K562 (cell line): ENCODE measurements at regions not wholly inside any gene's neighbourhood (a gene's known extent, or its start where the extent isn't known, plus 50 kb on each side); places are given as distances from the start of the nearest gene placed in this dataset.

Experiments used
- ATAC-seq: fragments of 200-7000 bp; cut with Tn5 transposase; 3 replicates; pipeline ENCODE4 v1.9.1; 2020; ENCODE audit warnings: moderate library complexity
- BruUV-seq: library from RNA; stranded (reverse); fragments of 400-500 nt; replicated peaks from 2 replicates; lab custom pipeline; 2021; lab: Mats Ljungman, UMichigan
- CTCF ChIA-PET: fragments of 300-600 bp; formaldehyde crosslinking; extraction: SDS; loops from one replicate; lab custom pipeline; 2021; ENCODE audit warnings: low intra/inter-chr PET ratio; lab: Yijun Ruan, JAX
- POLR2A ChIA-PET: fragments of 300-600, 350-650 bp; sonication (Branson Sonifier 250); formaldehyde crosslinking; extraction: SDS; loops from one replicate; lab custom pipeline; 2021; ENCODE audit warnings: antibody characterized with exemption, inconsistent platforms; lab: Yijun Ruan, JAX
- DNase-seq, 4 experiments: peaks; one replicate each; pipeline versions ENCODE4 v3.0.0 to v3.0.0-alpha.2; 2011 to 2018; ENCODE audit warnings: low spot score in 3 of 4, mixed read lengths in 3 of 4; ENCODE audit errors: extremely low read depth in 1 of 4
- FAIRE-seq: peaks from 2 replicates; lab custom pipeline; 2011; peaks lifted over from hg19 to GRCh38; lab: Jason Lieb, UNC
- H2AFZ ChIP-seq: 2 replicates; pipeline ENCODE4 v1.6.0; 2011; ENCODE audit warnings: low read depth, low read length, control low read depth, inconsistent platforms
- H3K27ac ChIP-seq: fragments of 200-600 bp; 3 replicates; pipeline ENCODE4 v1.8.0; 2011; ENCODE audit warnings: low read depth, mild to moderate bottlenecking, control low read depth, inconsistent platforms, low read length, moderate library complexity, mixed read lengths; ENCODE audit errors: extremely low read depth
- H3K27me3 ChIP-seq, 2 experiments: fragments of 300-600 bp in 1 of 2; 2 replicates in 1 of 2; 3 replicates in 1 of 2; pipeline versions ENCODE4 v1.6.0 to v1.8.0; 2011; ENCODE audit warnings: inconsistent platforms in 2 of 2, low read length in 2 of 2, mild to moderate bottlenecking in 1 of 2, mixed read lengths in 1 of 2, moderate library complexity in 1 of 2; ENCODE audit not compliant: control insufficient read depth in 2 of 2, insufficient read depth in 2 of 2
- H3K36me3 ChIP-seq: fragments of 300-600 bp; 3 replicates; pipeline ENCODE4 v1.8.0; 2011; ENCODE audit warnings: mild to moderate bottlenecking, low read length, inconsistent platforms; ENCODE audit not compliant: control insufficient read depth, insufficient read depth
- H3K4me1 ChIP-seq, 2 experiments: fragments of 200-600 bp in 1 of 2; replicated peaks in 1 of 2; 2 replicates in 1 of 2; 3 replicates in 1 of 2; pipeline versions ENCODE4 v1.5.1 to v1.8.0; 2011; ENCODE audit warnings: inconsistent platforms in 2 of 2, low read length in 2 of 2, mild to moderate bottlenecking in 1 of 2, mixed read lengths in 1 of 2, moderate library complexity in 1 of 2; ENCODE audit not compliant: control insufficient read depth in 2 of 2, insufficient read depth in 2 of 2
- H3K4me2 ChIP-seq: 2 replicates; pipeline ENCODE4 v1.6.1; 2011; ENCODE audit warnings: low read length, control low read depth, inconsistent platforms, mixed read lengths; ENCODE audit not compliant: insufficient read depth
- H3K4me3 ChIP-seq: fragments of 200-600 bp; sonication (generic), shearing (Covaris generic); 2 replicates; pipeline ENCODE4 v1.5.1; 2016; ENCODE audit warnings: control low read depth, inconsistent platforms
- H3K79me2 ChIP-seq: fragments of 200-600 bp; 3 replicates; pipeline ENCODE4 v1.8.0; 2011; ENCODE audit warnings: low read length, inconsistent platforms; ENCODE audit not compliant: control insufficient read depth, insufficient read depth
- H3K9ac ChIP-seq, 2 experiments: 2 replicates each; pipeline versions ENCODE4 v1.6.0 to v1.6.1; 2011; ENCODE audit warnings: low read depth in 2 of 2, low read length in 2 of 2, control low read depth in 1 of 2, inconsistent platforms in 1 of 2, mild to moderate bottlenecking in 1 of 2, mixed read lengths in 1 of 2; ENCODE audit not compliant: insufficient read depth in 1 of 2
- H3K9me1 ChIP-seq: one replicate; pipeline ENCODE4 v1.6.0; 2011; ENCODE audit warnings: inconsistent platforms, mild to moderate bottlenecking, low read length, moderate library complexity; ENCODE audit not compliant: control insufficient read depth, insufficient read depth
- H3K9me3 ChIP-seq: replicated peaks from 2 replicates; pipeline ENCODE4 v1.5.1; 2011; ENCODE audit warnings: low read depth, low read length, inconsistent platforms; ENCODE audit not compliant: control insufficient read depth, insufficient read depth
- H4K20me1 ChIP-seq: replicated peaks from 2 replicates; pipeline ENCODE4 v1.6.1; 2011; ENCODE audit warnings: low read length, inconsistent platforms, mixed read lengths; ENCODE audit not compliant: control insufficient read depth, insufficient read depth
- GATAD2B ChIP-seq: fragments of 450-650 bp; IDR thresholded peaks from 2 replicates; pipeline ENCODE4 v1.6.1; 2017; ENCODE audit warnings: mild to moderate bottlenecking, borderline replicate concordance
- NCOR1 ChIP-seq: fragments of 450-650 bp; IDR thresholded peaks from 2 replicates; pipeline ENCODE4 v1.6.1; 2016; ENCODE audit warnings: mild to moderate bottlenecking, moderate library complexity
- NONO ChIP-seq, 2 experiments: fragments of 200-400 bp in 1 of 2; fragments of 450-650 bp in 1 of 2; formaldehyde crosslinking in 1 of 2; IDR thresholded peaks; 2 replicates each; pipeline ENCODE4 v1.6.1; 2017; ENCODE audit warnings: low read depth in 2 of 2, mild to moderate bottlenecking in 2 of 2, moderate library complexity in 2 of 2, low read length in 1 of 2
- NUFIP1 ChIP-seq: fragments of 450-650 bp; IDR thresholded peaks from 2 replicates; pipeline ENCODE4 v1.6.1; 2018; ENCODE audit not compliant: partially characterized antibody
- SIN3B ChIP-seq: fragments of 450-650 bp; IDR thresholded peaks from 2 replicates; pipeline ENCODE4 v1.6.1; 2017; ENCODE audit warnings: low read depth, mild to moderate bottlenecking, moderate library complexity
- WGBS: fragments of 100-300 bp; shearing (Covaris generic); methylation state at CpG from one replicate; pipeline ENCODE4 v1.1.6; 2016; ENCODE audit warnings: low coverage, mixed read lengths; ENCODE audit not compliant: insufficient coverage; ENCODE audit errors: missing lambda C conversion rate; 5-methylcytosine and 5-hydroxymethylcytosine counted together
- in situ Hi-C: fragments of 300-500 bp; cut with MboI; formaldehyde crosslinking; loops from 4 replicates; pipeline ENCODE4 v1.15.0; 2018; ENCODE audit warnings: inconsistent platforms, mixed read lengths
- intact Hi-C: fragments of 100-400 bp; cut with micrococcal nuclease; formaldehyde crosslinking; loops from 2 replicates; pipeline ENCODE4 v1.14.2; 2022
- TF ChIP-seq, protein P1 (sequence below), 2 experiments: fragments of 450-650 bp in 1 of 2; IDR thresholded peaks; 2 replicates each; pipeline ENCODE4 v1.6.1; 2011 to 2017; ENCODE audit warnings: low read depth in 2 of 2, antibody characterized with exemption in 1 of 2, borderline replicate concordance in 1 of 2, low read length in 1 of 2, mild to moderate bottlenecking in 1 of 2, mixed read lengths in 1 of 2; ENCODE audit not compliant: control insufficient read depth in 1 of 2
- TF ChIP-seq, protein P2 (sequence below): fragments of 250-450 bp; sonication (Bioruptor Pico); IDR thresholded peaks from 2 replicates; pipeline ENCODE4 v1.8.0; 2022; ENCODE audit warnings: inconsistent platforms

GRCh38 chr4:159860945-159861344, 758.1 kb downstream of the RAPGEF2 start:
- 0% methylated on average over 3 of the region's 3 CpGs for WGBS
- POLR2A ChIA-PET: no interaction called here
- no peak for ATAC-seq

More at GRCh38 chr4:159860945-159861344, 758.1 kb downstream of the RAPGEF2 start:
- no peaks in the 10 kb centered on the region for H3K4me1 ChIP-seq
- H3K9ac ChIP-seq: no peak overlapping the region
- no peak overlapping the region for H3K4me2 ChIP-seq
- DNase-seq: no peak
- H3K9me1 ChIP-seq: no peaks in the 10 kb centered on the region
- no peak overlapping the region for H2AFZ ChIP-seq
- intact Hi-C loops (no loop called here), in situ Hi-C loops (no loop called here)
- no peaks in the 10 kb centered on the region for H3K27me3 ChIP-seq
- TF ChIP-seq NONO (IDR thresholded peaks at IDR 0.05; ENCODE audit: low read depth in 2 of 2, low read length in 1 of 2) (no peak), NCOR1 (no peak), SIN3B (no peak), NUFIP1 (no peak), GATAD2B (no peak)
- TF ChIP-seq, protein P1, sequence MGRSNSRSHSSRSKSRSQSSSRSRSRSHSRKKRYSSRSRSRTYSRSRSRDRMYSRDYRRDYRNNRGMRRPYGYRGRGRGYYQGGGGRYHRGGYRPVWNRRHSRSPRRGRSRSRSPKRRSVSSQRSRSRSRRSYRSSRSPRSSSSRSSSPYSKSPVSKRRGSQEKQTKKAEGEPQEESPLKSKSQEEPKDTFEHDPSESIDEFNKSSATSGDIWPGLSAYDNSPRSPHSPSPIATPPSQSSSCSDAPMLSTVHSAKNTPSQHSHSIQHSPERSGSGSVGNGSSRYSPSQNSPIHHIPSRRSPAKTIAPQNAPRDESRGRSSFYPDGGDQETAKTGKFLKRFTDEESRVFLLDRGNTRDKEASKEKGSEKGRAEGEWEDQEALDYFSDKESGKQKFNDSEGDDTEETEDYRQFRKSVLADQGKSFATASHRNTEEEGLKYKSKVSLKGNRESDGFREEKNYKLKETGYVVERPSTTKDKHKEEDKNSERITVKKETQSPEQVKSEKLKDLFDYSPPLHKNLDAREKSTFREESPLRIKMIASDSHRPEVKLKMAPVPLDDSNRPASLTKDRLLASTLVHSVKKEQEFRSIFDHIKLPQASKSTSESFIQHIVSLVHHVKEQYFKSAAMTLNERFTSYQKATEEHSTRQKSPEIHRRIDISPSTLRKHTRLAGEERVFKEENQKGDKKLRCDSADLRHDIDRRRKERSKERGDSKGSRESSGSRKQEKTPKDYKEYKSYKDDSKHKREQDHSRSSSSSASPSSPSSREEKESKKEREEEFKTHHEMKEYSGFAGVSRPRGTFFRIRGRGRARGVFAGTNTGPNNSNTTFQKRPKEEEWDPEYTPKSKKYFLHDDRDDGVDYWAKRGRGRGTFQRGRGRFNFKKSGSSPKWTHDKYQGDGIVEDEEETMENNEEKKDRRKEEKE (IDR thresholded peaks at IDR 0.05; ENCODE audit: borderline replicate concordance in 1 of 2, control insufficient read depth in 1 of 2, low read depth in 2 of 2, low read length in 1 of 2): no peak
- TF ChIP-seq, protein P2, sequence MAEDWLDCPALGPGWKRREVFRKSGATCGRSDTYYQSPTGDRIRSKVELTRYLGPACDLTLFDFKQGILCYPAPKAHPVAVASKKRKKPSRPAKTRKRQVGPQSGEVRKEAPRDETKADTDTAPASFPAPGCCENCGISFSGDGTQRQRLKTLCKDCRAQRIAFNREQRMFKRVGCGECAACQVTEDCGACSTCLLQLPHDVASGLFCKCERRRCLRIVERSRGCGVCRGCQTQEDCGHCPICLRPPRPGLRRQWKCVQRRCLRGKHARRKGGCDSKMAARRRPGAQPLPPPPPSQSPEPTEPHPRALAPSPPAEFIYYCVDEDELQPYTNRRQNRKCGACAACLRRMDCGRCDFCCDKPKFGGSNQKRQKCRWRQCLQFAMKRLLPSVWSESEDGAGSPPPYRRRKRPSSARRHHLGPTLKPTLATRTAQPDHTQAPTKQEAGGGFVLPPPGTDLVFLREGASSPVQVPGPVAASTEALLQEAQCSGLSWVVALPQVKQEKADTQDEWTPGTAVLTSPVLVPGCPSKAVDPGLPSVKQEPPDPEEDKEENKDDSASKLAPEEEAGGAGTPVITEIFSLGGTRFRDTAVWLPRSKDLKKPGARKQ (CRISPR knock-in tag): no peak
- H3K79me2 ChIP-seq: no peaks in the 10 kb centered on the region
- no peak for FAIRE-seq
- H3K27ac ChIP-seq: no peak overlapping the region
- H4K20me1 ChIP-seq: no peaks in the 10 kb centered on the region
- BruUV-seq: no TSS peak
- no peaks in the 10 kb centered on the region for H3K36me3 ChIP-seq
- H3K9me3 ChIP-seq: no peaks in the 10 kb centered on the region
- CTCF ChIA-PET: no interaction called here
- H3K4me3 ChIP-seq: no peak overlapping the region
